Stimulated activated CD4-positive, alpha-beta T cell treated with anti-CD3 and anti-CD28 coated beads, Interleukin-1b, Interleukin-23, amount 100 ng/mL, for 1 hour (primary cell): ENCODE measurements at regions not wholly inside any gene's neighbourhood (a gene's known extent, or its start where the extent isn't known, plus 50 kb on each side); places are given as distances from the start of the nearest gene placed in this dataset.
"Not testable (repeated sequence)": the region's sequence is repeated elsewhere in the genome, so short reads cannot be mapped to it uniquely, and the experiment has no call there.

ENCODE experiments used
- DNase-seq, 2 donors: peaks; one replicate each; pipeline ENCODE4 v3.0.0-alpha.2; 2020; ENCODE audit warnings: low read depth in 2 of 2

GRCh38 chr15:79756365-79756764 is 140.4 kb downstream of the MTHFS start:
- DNase-seq = no peak

GRCh38 chr15:79765081-79765480 is 131.7 kb downstream of the MTHFS start:
- DNase-seq = no peak

GRCh38 chr15:79769069-79769481 is 127.7 kb downstream of the MTHFS start:
- no peak for DNase-seq

GRCh38 chr15:79769933-79770759 is 126.7 kb downstream of the MTHFS start:
- DNase-seq = no peak

- DNase-seq = no peak
These were observed 123.7 kb downstream of the MTHFS start for GRCh38 chr15:79773128-79773527.

- DNase-seq = no peak
These were observed 121.0 kb downstream of the MTHFS start for GRCh38 chr15:79775821-79776220.

GRCh38 chr15:79777916-79778315 is 118.9 kb downstream of the MTHFS start:
- no peak for DNase-seq

- no peak for DNase-seq
These were observed 118.3 kb downstream of the MTHFS start for GRCh38 chr15:79778378-79778990.

- no peak for DNase-seq
These were observed 117.1 kb downstream of the MTHFS start for GRCh38 chr15:79779746-79780145.

- DNase-seq = not testable (repeated sequence)
These were observed 114.5 kb downstream of the MTHFS start for GRCh38 chr15:79782307-79782706.
